T47D (cell line): ENCODE measurements at regions not wholly inside any gene's neighbourhood (a gene's known extent, or its start where the extent isn't known, plus 50 kb on each side); places are given as distances from the start of the nearest gene placed in this dataset.

Source experiments
- DNase-seq, 2 experiments: peaks; one replicate each; pipeline versions ENCODE4 v3.0.0 to v3.0.0-alpha.2; 2011 to 2012; ENCODE audit warnings: low read depth in 1 of 2, low spot score in 1 of 2
- JUND ChIP-seq: IDR thresholded peaks from 2 replicates; pipeline ENCODE4 v1.6.1; 2012; ENCODE audit warnings: low read depth
- in situ Hi-C: cut with HindIII; loops from 2 replicates; pipeline ENCODE4 v1.10.0; 2016; ENCODE audit warnings: low sequenced_read_pairs, low pct_unique_long_range_greater_than_20kb

DNA sequence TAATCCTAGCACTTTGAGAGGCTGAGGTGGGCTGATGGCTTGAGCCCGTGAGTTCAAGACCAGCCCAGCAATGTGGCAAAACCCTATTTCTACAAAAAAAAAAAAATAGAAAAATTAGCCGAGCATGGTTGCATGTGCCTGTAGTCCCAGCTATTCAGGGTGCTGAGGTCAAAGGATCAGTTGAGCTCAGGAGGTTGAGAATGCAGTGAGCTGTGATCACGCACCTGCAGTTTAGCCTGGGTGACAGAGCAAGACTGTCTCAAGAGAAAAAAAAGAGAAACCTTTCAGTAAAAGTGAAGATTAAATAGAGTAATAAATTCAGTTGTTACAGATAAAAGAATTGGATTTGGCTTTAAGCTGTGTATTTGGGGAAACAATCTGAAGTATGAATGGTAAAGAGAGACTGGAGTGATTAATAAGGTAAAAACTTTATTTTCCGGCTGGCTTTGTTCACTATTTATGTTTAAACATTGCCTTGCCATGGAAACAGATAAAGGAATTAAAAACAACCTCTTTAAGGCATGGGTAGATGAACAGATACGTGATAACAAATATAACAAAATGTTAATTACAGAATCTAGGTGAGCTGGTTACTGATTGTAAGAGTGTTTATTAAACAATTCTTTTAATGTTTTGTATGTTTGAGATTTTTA lies 56.0 kb upstream of the PCAT7 start:
- no peak for DNase-seq
- in situ Hi-C loops = no loop called here
- TF ChIP-seq JUND = no peak

DNA sequence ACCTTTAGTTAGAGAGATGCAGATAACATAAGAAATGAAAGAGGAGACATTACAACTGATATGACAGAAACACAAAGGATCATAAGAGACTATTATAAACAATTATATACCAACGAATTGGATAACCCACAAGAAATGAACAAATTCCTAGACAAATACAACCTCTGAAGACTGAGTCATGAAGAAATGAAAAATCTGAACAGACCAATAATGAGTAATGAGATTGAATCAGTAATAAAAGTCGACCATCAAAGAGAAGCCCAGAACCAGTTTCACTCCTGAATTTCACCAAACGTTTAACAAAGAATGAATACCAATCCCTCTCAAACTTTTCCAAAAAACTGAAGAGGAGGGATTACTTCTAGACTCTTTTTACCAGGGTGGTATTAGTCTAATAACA lies 50.5 kb upstream of the PCAT7 start:
- DNase-seq = no peak
- no peak for TF ChIP-seq JUND
- in situ Hi-C loops = no loop called here
